H1 (cell line): ENCODE measurements at regions not wholly inside any gene's neighbourhood (a gene's known extent, or its start where the extent isn't known, plus 50 kb on each side); places are given as distances from the start of the nearest gene placed in this dataset.

Source experiments
- ASH2L ChIP-seq: fragments of 200-600, 300-600 bp; sonication (generic); IDR thresholded peaks from one replicate; pipeline ENCODE4 v1.7.1; 2017; ENCODE audit warnings: low read length
- ATF3 ChIP-seq: IDR thresholded peaks from 2 replicates; pipeline ENCODE4 v1.6.1; 2011; ENCODE audit warnings: low read depth, mild to moderate bottlenecking, low read length; ENCODE audit not compliant: insufficient read depth
- BRCA1 ChIP-seq: IDR thresholded peaks from 2 replicates; pipeline ENCODE4 v1.6.1; 2012; ENCODE audit warnings: low read depth, low read length, improper control_type of control experiment
- CHD1 ChIP-seq: IDR thresholded peaks from 2 replicates; pipeline ENCODE4 v1.6.1; 2012; ENCODE audit warnings: low read depth, low read length, improper control_type of control experiment
- CHD2 ChIP-seq: IDR thresholded peaks from 2 replicates; pipeline ENCODE4 v1.6.1; 2012; ENCODE audit warnings: low read length, improper control_type of control experiment
- CTCF ChIP-seq, 3 experiments: IDR thresholded peaks; 1 replicate in 2 of 3; 2 replicates in 1 of 3; pipeline versions ENCODE4 v1.5.1 to v1.6.1; 2011; ENCODE audit warnings: low read length in 3 of 3, mild to moderate bottlenecking in 3 of 3, inconsistent platforms in 2 of 3, low read depth in 1 of 3, moderate library complexity in 1 of 3; ENCODE audit not compliant: insufficient read depth in 1 of 3; ENCODE audit errors: control extremely low read depth in 1 of 3
- EGR1 ChIP-seq: IDR thresholded peaks from 2 replicates; pipeline ENCODE4 v1.6.1; 2011; ENCODE audit warnings: low read depth, low read length, borderline replicate concordance
- EP300 ChIP-seq, 2 experiments: IDR thresholded peaks; 1 replicate in 1 of 2; 2 replicates in 1 of 2; pipeline ENCODE4 v1.6.1; 2011 to 2012; ENCODE audit warnings: low read depth in 2 of 2, low read length in 2 of 2, mild to moderate bottlenecking in 2 of 2, borderline replicate concordance in 1 of 2, inconsistent platforms in 1 of 2, moderate library complexity in 1 of 2
- EZH2 ChIP-seq: fragments of 200-600 bp; sonication (generic); IDR thresholded peaks from 2 replicates; pipeline ENCODE4 v1.7.1; 2012; ENCODE audit warnings: low read depth, mild to moderate bottlenecking, moderate library complexity, low read length, inconsistent platforms; ENCODE audit not compliant: severe bottlenecking
- NRF1 ChIP-seq: IDR thresholded peaks from 2 replicates; pipeline ENCODE4 v1.6.1; 2011; ENCODE audit warnings: mild to moderate bottlenecking, low read depth, low read length, improper control_type of control experiment
- POLR2A ChIP-seq, 2 experiments: IDR thresholded peaks; 1 replicate in 1 of 2; 2 replicates in 1 of 2; pipeline ENCODE4 v1.6.1; 2011; ENCODE audit warnings: low read depth in 2 of 2, low read length in 2 of 2, mild to moderate bottlenecking in 2 of 2; ENCODE audit errors: control extremely low read depth in 1 of 2
- POLR2AphosphoS5 ChIP-seq: IDR thresholded peaks from 2 replicates; pipeline ENCODE4 v1.6.1; 2011; ENCODE audit warnings: low read depth, low read length
- RNF2 ChIP-seq: fragments of 200-900, 300-1000 bp; sonication (generic); IDR thresholded peaks from 2 replicates; pipeline ENCODE4 v1.7.1; 2016; ENCODE audit warnings: borderline replicate concordance, low read depth, mild to moderate bottlenecking, antibody characterized with exemption, low read length; ENCODE audit not compliant: poor library complexity, severe bottlenecking; ENCODE audit errors: missing control alignments
- SUZ12 ChIP-seq: fragments of 200-600 bp; sonication (generic); IDR thresholded peaks from 2 replicates; pipeline ENCODE4 v1.6.1; 2012; ENCODE audit warnings: mild to moderate bottlenecking, inconsistent platforms, low read length, moderate library complexity, mixed read lengths

DNA sequence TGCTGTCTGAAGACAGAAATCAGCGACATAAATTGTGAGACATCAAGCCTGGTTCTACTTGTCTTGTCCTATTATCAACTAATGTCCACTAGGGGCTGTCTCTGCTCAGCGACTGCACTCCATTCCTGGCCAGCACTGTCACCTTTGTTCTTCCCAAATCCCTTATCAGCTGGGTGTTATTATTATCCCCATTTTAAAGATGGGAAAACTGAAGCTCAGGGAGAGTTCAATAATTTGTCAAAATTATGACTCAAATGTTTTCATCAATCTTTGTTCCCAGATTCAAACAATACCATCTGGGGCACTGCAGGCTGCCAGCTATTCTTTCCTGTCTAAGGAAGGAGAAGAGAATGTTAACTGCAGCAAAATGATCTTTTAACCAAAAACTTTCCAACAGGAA lies 431.6 kb upstream of the NFE2L3 start:
- TF ChIP-seq CTCF (IDR thresholded peaks at IDR 0.05; ENCODE audit: control extremely low read depth in 1 of 3, insufficient read depth in 1 of 3, low read depth in 1 of 3, low read length in 3 of 3): peak; percentile 51 to 74 (median 52)
- TF ChIP-seq RNF2: no peak
- no peak for TF ChIP-seq CHD1
- TF ChIP-seq CHD2: no peak
- no peak for TF ChIP-seq SUZ12
- TF ChIP-seq BRCA1: no peak
- TF ChIP-seq EZH2: no peak
- no peak for TF ChIP-seq POLR2AphosphoS5
- no peak for TF ChIP-seq EGR1
- no peak for TF ChIP-seq EP300 (IDR thresholded peaks at IDR 0.05; ENCODE audit: borderline replicate concordance in 1 of 2, low read depth in 2 of 2, low read length in 2 of 2)
- no peak for TF ChIP-seq POLR2A (IDR thresholded peaks at IDR 0.05; ENCODE audit: control extremely low read depth in 1 of 2, low read depth in 2 of 2, low read length in 2 of 2)
- no peak for TF ChIP-seq ATF3
- TF ChIP-seq NRF1: no peak
- no peak for TF ChIP-seq ASH2L
